Activated naive CD8-positive, alpha-beta T cell treated with anti-CD3 and anti-CD28 coated beads, Interleukin-2, amount 10 ng/mL, durations not matched to agents 7 days and 5 days (primary cell): ENCODE measurements at regions not wholly inside any gene's neighbourhood (a gene's known extent, or its start where the extent isn't known, plus 50 kb on each side); places are given as distances from the start of the nearest gene placed in this dataset.

Experiments used
- ATAC-seq: fragments of 150-1000 bp; cut with Tn5 transposase; one replicate; pipeline ENCODE4 v1.10.0; 2021; ENCODE audit warnings: low read depth, moderate library complexity
- POLR2A ChIA-PET: fragments of 350-600 bp; sonication (Branson Sonifier 250); formaldehyde crosslinking; loops from one replicate; lab custom pipeline; 2021; ENCODE audit warnings: antibody characterized with exemption; lab: Charles Lee
- DNase-seq: peaks from one replicate; pipeline ENCODE4 v3.0.0; 2021
- H3K27ac Mint-ChIP-seq: one replicate; pipeline ENCODE4 v1.8.0; 2022; ENCODE audit warnings: mild to moderate bottlenecking, mixed read lengths
- H3K27me3 Mint-ChIP-seq: one replicate; pipeline ENCODE4 v1.8.0; 2022; ENCODE audit warnings: mild to moderate bottlenecking, moderate library complexity, mixed read lengths
- H3K36me3 Mint-ChIP-seq: one replicate; pipeline ENCODE4 v1.8.0; 2021; ENCODE audit warnings: mild to moderate bottlenecking, mixed read lengths
- H3K4me1 Mint-ChIP-seq: one replicate; pipeline ENCODE4 v1.8.0; 2021; ENCODE audit warnings: mixed read lengths
- H3K4me3 Mint-ChIP-seq: one replicate; pipeline ENCODE4 v1.8.0; 2022; ENCODE audit warnings: mild to moderate bottlenecking, moderate library complexity, mixed read lengths
- H3K9me3 Mint-ChIP-seq: one replicate; pipeline ENCODE4 v1.8.0; 2021; ENCODE audit warnings: mixed read lengths

- Mint-ChIP-seq H3K36me3 (peaks cover 1% of the 10 kb centered on the region), H3K4me1 (peaks cover 30% of the 10 kb centered on the region), H3K27ac (peak overlapping the region; percentile 44), H3K27me3 (no peaks in the 10 kb centered on the region), H3K4me3 (peak overlapping the region; percentile 11), H3K9me3 (peaks cover 3% of the 10 kb centered on the region)
- no peak for ATAC-seq
- POLR2A ChIA-PET, result interaction anchor here (3.0 kb wide), 1 partner anchor 65 kb away, joined by 26 read pairs; no protein-coding TSS in a partner anchor
- no peak for DNase-seq
Observed at GRCh38 chr5:142421228-142421617, 96.4 kb upstream of the SPRY4 start.

DNA sequence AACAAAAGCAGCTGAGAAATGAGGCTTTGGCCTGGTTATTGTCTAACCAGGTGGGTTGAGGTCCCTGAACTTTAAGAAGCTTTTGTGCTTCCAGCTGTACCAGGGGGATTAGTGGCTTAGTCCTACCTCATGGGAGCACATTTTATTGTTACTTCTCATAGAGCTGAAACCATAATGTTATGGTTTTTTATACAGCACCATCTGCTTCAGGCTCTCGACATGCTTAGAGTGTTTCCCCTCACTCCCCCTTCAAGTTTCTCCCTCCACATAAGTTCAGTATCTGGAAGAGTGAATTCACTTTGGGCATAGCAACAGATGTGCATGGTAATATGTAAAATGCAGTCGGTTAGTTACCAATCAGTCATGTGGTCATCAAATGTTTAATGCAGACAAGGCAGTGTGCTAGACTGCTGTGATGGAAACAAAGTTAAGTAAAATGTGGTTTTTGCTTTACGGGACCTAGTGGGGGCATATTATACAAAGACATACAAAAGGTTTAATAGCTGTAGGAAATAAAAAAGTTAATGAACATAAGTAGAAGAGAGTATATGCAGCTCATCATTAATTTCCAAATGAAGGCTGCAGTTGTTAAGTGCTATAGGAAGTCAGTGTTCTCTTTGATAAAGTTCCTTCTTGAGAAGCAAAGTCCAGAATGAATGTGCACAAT, 95.9 kb upstream of the SPRY4 start:
- Mint-ChIP-seq H3K4me1 (peaks cover 25% of the 10 kb centered on the region), H3K27ac (no peak overlapping the region), H3K4me3 (no peak overlapping the region), H3K27me3 (no peaks in the 10 kb centered on the region), H3K36me3 (peaks cover 1% of the 10 kb centered on the region), H3K9me3 (peaks cover 3% of the 10 kb centered on the region)
- ATAC-seq, result peak; percentile 26
- POLR2A ChIA-PET, result interaction anchor here (3.0 kb wide), 1 partner anchor 64 kb away, joined by 26 read pairs; no protein-coding TSS in a partner anchor
- DNase-seq, result no peak

DNA sequence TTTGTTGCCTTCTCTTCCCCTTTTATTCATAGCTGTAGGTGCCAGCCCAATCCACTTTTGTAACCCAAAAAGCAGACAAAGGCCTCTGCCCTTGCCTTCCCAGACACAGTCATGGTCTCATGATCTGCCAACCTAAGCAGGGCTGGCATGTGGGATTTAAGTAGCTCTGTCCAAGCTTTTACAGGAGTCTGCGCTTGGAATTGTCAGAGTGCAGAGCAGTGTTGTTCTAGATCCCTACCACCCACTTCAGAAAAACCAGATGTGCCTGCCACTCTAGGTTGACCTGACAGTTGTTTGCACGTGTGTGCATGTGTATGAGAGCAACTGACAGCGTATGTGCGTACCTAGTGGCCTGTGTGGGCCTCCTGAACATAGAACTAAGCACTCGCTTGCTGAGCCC, 87.8 kb upstream of the SPRY4 start:
- no peaks in the 10 kb centered on the region for H3K36me3 Mint-ChIP-seq
- H3K4me3 Mint-ChIP-seq, result no peak overlapping the region

GRCh38 chr5:142411656-142412425, 87.0 kb upstream of the SPRY4 start:
- no peaks in the 10 kb centered on the region for H3K4me1 Mint-ChIP-seq
- DNase-seq, result no peak
- no peak overlapping the region for H3K27ac Mint-ChIP-seq
- H3K36me3 Mint-ChIP-seq, result no peaks in the 10 kb centered on the region
- no peaks in the 10 kb centered on the region for H3K9me3 Mint-ChIP-seq
- POLR2A ChIA-PET, result no interaction called here
- H3K4me3 Mint-ChIP-seq, result no peak overlapping the region
- ATAC-seq, result no peak
- peaks cover 3% of the 10 kb centered on the region for H3K27me3 Mint-ChIP-seq

More for the DNA sequence above, 87.8 kb upstream of the SPRY4 start:
- POLR2A ChIA-PET, result no interaction called here
- DNase-seq, result no peak
- H3K27ac Mint-ChIP-seq, result no peak overlapping the region
- H3K4me1 Mint-ChIP-seq, result no peaks in the 10 kb centered on the region
- H3K27me3 Mint-ChIP-seq, result peaks cover 3% of the 10 kb centered on the region
- ATAC-seq, result no peak
- no peaks in the 10 kb centered on the region for H3K9me3 Mint-ChIP-seq

DNA sequence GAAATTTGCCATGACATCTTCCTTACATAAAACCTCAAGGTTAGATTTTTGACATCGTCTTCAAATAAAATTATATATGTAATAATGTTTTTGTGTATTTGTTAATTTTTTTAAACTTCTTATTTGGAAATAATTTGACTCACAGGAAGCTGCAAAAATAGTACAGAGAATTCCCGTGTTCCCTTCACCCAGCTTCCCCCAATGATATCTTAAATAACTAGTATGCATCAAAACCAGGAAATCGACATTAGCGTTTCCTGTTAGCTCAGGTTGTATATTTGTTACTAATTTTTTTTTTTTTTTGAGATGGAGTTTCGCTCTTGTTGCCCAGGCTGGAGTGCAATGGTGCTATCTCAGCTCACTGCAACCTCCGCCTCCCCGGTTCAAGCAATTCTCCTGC, 86.3 kb upstream of the SPRY4 start:
- Mint-ChIP-seq H3K27ac (no peak overlapping the region), H3K4me1 (no peaks in the 10 kb centered on the region), H3K9me3 (no peaks in the 10 kb centered on the region), H3K36me3 (no peaks in the 10 kb centered on the region), H3K27me3 (peaks cover 3% of the 10 kb centered on the region), H3K4me3 (no peak overlapping the region)
- POLR2A ChIA-PET, result no interaction called here
- no peak for DNase-seq
- ATAC-seq, result no peak

- no peaks in the 10 kb centered on the region for H3K4me1 Mint-ChIP-seq
- DNase-seq, result no peak
- no peaks in the 10 kb centered on the region for H3K36me3 Mint-ChIP-seq
- no peak overlapping the region for H3K27ac Mint-ChIP-seq
- no peak overlapping the region for H3K4me3 Mint-ChIP-seq
- POLR2A ChIA-PET, result no interaction called here
- no peak for ATAC-seq
- no peaks in the 10 kb centered on the region for H3K9me3 Mint-ChIP-seq
- no peaks in the 10 kb centered on the region for H3K27me3 Mint-ChIP-seq
Observed at GRCh38 chr5:142408981-142409481, 84.2 kb upstream of the SPRY4 start.

DNA sequence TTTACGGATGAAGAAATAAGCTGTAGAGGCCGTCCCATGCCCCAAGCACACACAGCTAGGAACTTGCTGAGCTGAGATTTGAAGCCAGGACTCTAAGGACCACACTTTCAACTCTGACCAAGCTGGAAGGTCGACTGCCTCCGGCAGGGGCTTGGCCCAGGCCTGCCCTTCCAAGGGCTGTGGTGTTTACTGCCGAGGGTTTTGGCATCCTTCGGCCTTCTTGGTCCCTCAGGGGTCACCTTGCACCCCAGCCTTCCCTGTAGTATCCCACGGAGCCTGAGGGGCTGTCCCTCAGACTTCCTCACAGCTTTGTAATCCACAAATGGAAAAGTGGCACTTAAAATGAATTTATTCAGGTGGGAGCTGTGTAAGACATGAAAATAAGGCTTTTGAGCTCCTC, 83.7 kb upstream of the SPRY4 start:
- H3K4me1 Mint-ChIP-seq, result no peaks in the 10 kb centered on the region
- H3K9me3 Mint-ChIP-seq, result no peaks in the 10 kb centered on the region
- ATAC-seq (no peak), DNase-seq (no peak)
- POLR2A ChIA-PET, result no interaction called here
- no peak overlapping the region for H3K4me3 Mint-ChIP-seq
- H3K27ac Mint-ChIP-seq, result no peak overlapping the region
- H3K27me3 Mint-ChIP-seq, result no peaks in the 10 kb centered on the region
- H3K36me3 Mint-ChIP-seq, result no peaks in the 10 kb centered on the region

DNA sequence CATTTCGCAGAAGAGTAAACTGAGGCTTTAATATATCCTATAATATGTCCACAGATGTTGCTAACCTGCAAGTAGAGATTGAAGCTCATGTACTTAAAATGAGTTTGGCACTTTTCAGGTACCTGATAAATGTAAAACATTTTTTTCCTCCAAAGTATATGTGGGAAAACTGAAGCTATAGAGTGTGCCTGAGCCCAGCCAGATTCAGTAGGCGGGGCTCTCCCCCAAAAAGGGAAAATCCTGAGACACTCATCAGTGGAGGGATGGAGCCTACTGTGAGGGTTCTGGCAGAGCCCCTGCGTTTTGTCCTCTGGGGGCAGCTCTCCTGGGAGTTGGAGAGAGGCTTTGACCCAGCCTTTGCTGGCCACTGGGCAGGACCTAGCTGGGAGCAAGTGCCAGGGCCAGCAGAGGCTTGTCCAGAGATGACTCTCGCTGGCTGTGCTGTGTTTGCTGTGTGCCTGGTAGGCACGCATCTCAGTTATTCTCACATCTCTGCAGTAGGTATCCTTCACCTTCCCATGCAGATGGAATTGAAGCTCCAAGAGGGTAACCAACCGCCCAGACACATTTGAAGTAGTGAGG, 81.1 kb upstream of the SPRY4 start:
- Mint-ChIP-seq H3K36me3 (no peaks in the 10 kb centered on the region), H3K27me3 (peaks cover 4% of the 10 kb centered on the region), H3K9me3 (no peaks in the 10 kb centered on the region), H3K4me1 (no peaks in the 10 kb centered on the region), H3K4me3 (no peak overlapping the region), H3K27ac (no peak overlapping the region)
- ATAC-seq (no peak), DNase-seq (no peak)
- POLR2A ChIA-PET, result no interaction called here

- Mint-ChIP-seq H3K27me3 (peaks cover 4% of the 10 kb centered on the region), H3K4me3 (no peak overlapping the region), H3K27ac (no peak overlapping the region), H3K9me3 (no peaks in the 10 kb centered on the region), H3K36me3 (no peaks in the 10 kb centered on the region), H3K4me1 (no peaks in the 10 kb centered on the region)
- POLR2A ChIA-PET, result no interaction called here
- ATAC-seq (no peak), DNase-seq (no peak)
Observed at GRCh38 chr5:142405023-142405422, 80.2 kb upstream of the SPRY4 start.

GRCh38 chr5:142404046-142404477, 79.2 kb upstream of the SPRY4 start:
- H3K27ac Mint-ChIP-seq, result no peak overlapping the region
- H3K4me3 Mint-ChIP-seq, result no peak overlapping the region
- no peaks in the 10 kb centered on the region for H3K4me1 Mint-ChIP-seq
- POLR2A ChIA-PET, result interaction anchor here (1.0 kb wide), 1 partner anchor 18 kb away, joined by 3 read pairs; no protein-coding TSS in a partner anchor
- DNase-seq (no peak), ATAC-seq (no peak)
- no peaks in the 10 kb centered on the region for H3K9me3 Mint-ChIP-seq
- peaks cover 4% of the 10 kb centered on the region for H3K27me3 Mint-ChIP-seq
- H3K36me3 Mint-ChIP-seq, result no peaks in the 10 kb centered on the region

DNA sequence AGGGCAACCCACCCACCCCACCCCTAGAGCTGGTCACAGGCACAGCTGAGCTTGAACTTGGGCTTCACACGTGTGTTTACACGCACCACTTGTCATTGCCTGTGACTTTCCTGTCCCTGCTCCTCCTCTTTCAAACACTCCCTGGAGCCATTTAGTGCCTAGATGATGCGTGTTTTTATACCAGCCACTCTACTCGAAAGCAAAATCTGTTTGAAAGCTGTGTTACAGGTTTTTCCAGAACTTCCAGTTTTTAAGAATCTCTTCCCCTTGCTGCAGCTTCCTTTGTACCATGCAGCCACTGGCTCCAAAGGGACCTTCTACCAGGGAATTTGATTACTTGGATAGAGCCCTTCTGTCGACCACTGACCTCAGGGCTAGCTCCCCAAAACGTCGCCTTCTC, 78.8 kb upstream of the SPRY4 start:
- peaks cover 4% of the 10 kb centered on the region for H3K27me3 Mint-ChIP-seq
- DNase-seq (no peak), ATAC-seq (no peak)
- no peak overlapping the region for H3K27ac Mint-ChIP-seq
- H3K9me3 Mint-ChIP-seq, result no peaks in the 10 kb centered on the region
- POLR2A ChIA-PET, result interaction anchor here (1.0 kb wide), 1 partner anchor 19 kb away, joined by 3 read pairs; no protein-coding TSS in a partner anchor
- H3K36me3 Mint-ChIP-seq, result no peaks in the 10 kb centered on the region
- H3K4me3 Mint-ChIP-seq, result no peak overlapping the region
- no peaks in the 10 kb centered on the region for H3K4me1 Mint-ChIP-seq

DNA sequence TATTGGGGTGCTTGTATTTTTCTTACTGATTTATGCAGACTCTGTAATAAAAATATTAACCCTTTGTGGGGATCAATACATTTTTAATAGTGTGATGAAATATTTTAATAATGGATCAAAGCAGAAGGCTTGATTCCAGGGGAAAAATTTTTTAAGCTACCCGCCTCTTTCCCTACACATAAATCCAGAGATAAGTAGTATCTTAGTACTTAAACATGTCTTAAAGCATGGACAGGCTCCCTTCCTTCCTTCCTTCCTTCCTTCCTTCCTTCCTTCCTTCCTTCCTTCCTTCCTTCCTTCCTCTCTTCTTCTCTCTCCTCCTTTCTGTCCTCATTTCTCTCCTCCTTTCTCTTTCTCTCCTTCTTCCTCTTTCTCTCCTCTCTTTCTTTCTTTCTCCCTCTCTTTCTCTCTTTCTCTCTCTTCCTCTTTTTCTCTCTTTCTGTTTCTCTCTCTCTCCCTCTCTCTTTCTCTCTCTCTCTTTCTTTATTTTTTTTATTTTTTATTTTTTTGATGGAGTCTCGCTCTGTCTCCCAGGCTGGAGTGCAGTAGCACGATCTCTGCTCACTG, 78.0 kb upstream of the SPRY4 start:
- Mint-ChIP-seq H3K36me3 (no peaks in the 10 kb centered on the region), H3K4me1 (no peaks in the 10 kb centered on the region), H3K4me3 (no peak overlapping the region), H3K27ac (no peak overlapping the region), H3K9me3 (no peaks in the 10 kb centered on the region), H3K27me3 (peaks cover 4% of the 10 kb centered on the region)
- POLR2A ChIA-PET, result no interaction called here
- no peak for DNase-seq
- ATAC-seq, result no peak

GRCh38 chr5:142400415-142400814, 75.6 kb upstream of the SPRY4 start:
- Mint-ChIP-seq H3K27me3 (peaks cover 6% of the 10 kb centered on the region), H3K4me1 (no peaks in the 10 kb centered on the region), H3K4me3 (no peak overlapping the region), H3K27ac (no peak overlapping the region), H3K36me3 (peaks cover 4% of the 10 kb centered on the region), H3K9me3 (peaks cover 7% of the 10 kb centered on the region)
- ATAC-seq (no peak), DNase-seq (no peak)
- POLR2A ChIA-PET, result interaction anchor here (1.2 kb wide), 1 partner anchor 427 kb away, joined by 4 read pairs; no protein-coding TSS in a partner anchor
